ENCODE measurements at regions not wholly inside any gene's neighbourhood (a gene's known extent, or its start where the extent isn't known, plus 50 kb on each side); places are given as distances from the start of the nearest gene placed in this dataset.

DNA sequence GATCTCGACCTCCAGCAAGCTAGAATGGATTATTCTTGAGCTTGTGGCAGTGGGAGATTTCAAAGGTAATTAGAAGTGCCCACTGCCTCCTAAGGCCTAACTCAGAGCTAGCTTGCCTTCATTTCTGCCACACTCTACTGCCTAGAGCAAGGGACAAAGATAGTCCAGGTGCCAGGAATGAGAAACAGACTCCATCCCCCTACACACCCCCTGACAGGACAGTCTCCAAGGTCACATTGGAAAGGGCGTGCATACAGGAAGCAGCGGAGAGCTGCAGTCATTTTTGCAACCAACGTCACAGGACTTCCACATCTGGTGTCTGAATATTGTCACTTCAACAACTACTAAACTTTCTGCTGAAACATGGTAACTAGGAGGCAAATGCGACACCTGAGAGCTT lies 101.0 kb upstream of the SH3BP4 start:
- H3K27ac ChIP-seq, result no peak overlapping the region; a peak in 1 of 6 replicates
- DNase-seq (ENCODE audit: low read depth in 1 of 2, low spot score in 1 of 2) (no peak), ATAC-seq (no peak), FAIRE-seq (no peak)
- no peak overlapping the region for H3K4me2 ChIP-seq
- TF ChIP-seq RCOR1 (IDR thresholded peaks at IDR 0.05; ENCODE audit: low read depth, low read length) (no peak), EHMT2 (IDR thresholded peaks at IDR 0.05; ENCODE audit: low read depth) (no peak), POLR2AphosphoS2 (conservative IDR thresholded peaks at IDR 0.05; ENCODE audit: low read length) (no peak), CTCF (IDR thresholded peaks at IDR 0.05) (no peak)
- H3K9me3 ChIP-seq, result no peaks in the 10 kb centered on the region
- peaks cover 5% of the 10 kb centered on the region; the same call in 1 of the 3 replicates for H3K4me1 ChIP-seq
- no peak overlapping the region for H3K4me3 ChIP-seq
- CTCF ChIA-PET, result interaction anchor here (1.8 kb wide), 1 partner anchor 31 kb away, joined by 5 read pairs; no protein-coding TSS in a partner anchor
- POLR2A ChIA-PET, result no interaction called here
- WGBS (ENCODE audit: missing lambda C conversion rate), result 76% methylated on average over 5 of the region's 5 CpGs

DNA sequence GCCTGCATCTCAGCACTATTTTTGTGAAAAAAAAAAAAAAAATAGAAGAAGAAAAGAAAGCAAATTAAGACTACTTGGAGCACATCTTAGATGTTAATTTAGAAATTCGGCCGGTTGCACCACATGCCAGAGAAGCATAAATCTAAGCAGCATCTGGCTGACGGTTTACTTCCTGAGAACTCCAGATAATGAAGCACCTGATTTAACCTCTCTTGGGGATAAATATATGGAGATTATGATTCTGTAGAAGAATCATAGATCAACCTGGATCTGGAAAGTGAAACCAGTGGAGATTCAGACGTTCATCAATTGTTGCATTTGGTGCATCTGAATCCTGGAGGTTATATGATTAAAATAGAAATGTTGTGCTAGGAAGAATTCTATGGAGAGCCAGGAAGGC lies 102.1 kb upstream of the SH3BP4 start:
- no peak for DNase-seq (ENCODE audit: low read depth in 1 of 2, low spot score in 1 of 2)
- TF ChIP-seq RARB (CRISPR knock-in tag; IDR thresholded peaks at IDR 0.05), result no peak
- TF ChIP-seq NR3C1 (IDR thresholded peaks at IDR 0.05), result no peak
- no peak for TF ChIP-seq ELK1 (IDR thresholded peaks at IDR 0.05; ENCODE audit: low read depth, low read length)
- TF ChIP-seq TP53 (CRISPR knock-in tag; IDR thresholded peaks at IDR 0.05), result no peak
- TF ChIP-seq RFX5 (IDR thresholded peaks at IDR 0.05), result no peak
- H3K27ac ChIP-seq, result no peak overlapping the region

DNA sequence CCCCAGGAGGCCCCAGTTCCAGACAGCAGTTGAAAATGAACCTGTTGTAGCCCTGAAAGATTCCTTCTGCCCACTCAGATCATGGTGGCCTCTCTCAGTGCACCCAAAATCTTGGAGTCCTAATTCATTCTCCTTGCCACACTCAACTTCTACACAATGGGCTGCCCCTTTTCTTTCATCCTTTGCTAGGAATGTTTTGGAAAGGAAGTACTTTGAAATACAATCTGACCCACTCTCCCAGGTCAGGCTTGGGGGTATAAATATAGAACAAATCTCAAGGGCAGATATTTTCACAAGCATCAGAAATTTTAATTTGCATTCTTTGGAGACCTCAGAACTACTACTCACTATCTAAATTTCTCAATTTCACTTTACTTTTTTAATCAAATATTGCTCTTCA lies 103.2 kb upstream of the SH3BP4 start:
- CTCF ChIA-PET, result no interaction called here
- FAIRE-seq (no peak), ATAC-seq (no peak), DNase-seq (ENCODE audit: low read depth in 1 of 2, low spot score in 1 of 2) (no peak)
- Histone ChIP-seq H3K4me1 (peaks cover 11% of the 10 kb centered on the region), H3K27ac (peak overlapping the region in 1 of 2 experiments; percentile 17; a peak in 2 of 6 replicates), H3K4me3 (no peak overlapping the region), H3K4me2 (no peak overlapping the region), H3K9me3 (no peaks in the 10 kb centered on the region)
- no peak for TF ChIP-seq KDM1A (IDR thresholded peaks at IDR 0.05; ENCODE audit: low read depth)
- TF ChIP-seq ZNF302 (CRISPR knock-in tag; IDR thresholded peaks at IDR 0.05), result no peak
- no peak for TF ChIP-seq E2F6 (IDR thresholded peaks at IDR 0.05; ENCODE audit: borderline replicate concordance, low read depth)
- TF ChIP-seq ZC3H11A (IDR thresholded peaks at IDR 0.05), result no peak
- TF ChIP-seq RAD21 (conservative IDR thresholded peaks at IDR 0.05 in 1 of 2, IDR thresholded peaks at IDR 0.05 in 1 of 2), result no peak
- no peak for TF ChIP-seq USF2 (IDR thresholded peaks at IDR 0.05)
- TF ChIP-seq BCL3 (IDR thresholded peaks at IDR 0.05), result no peak
- TF ChIP-seq GATA3 (IDR thresholded peaks at IDR 0.05; ENCODE audit: borderline replicate concordance), result no peak
- no peak for TF ChIP-seq POLR2AphosphoS2 (conservative IDR thresholded peaks at IDR 0.05; ENCODE audit: low read length)
- no peak for TF ChIP-seq BHLHE40 (IDR thresholded peaks at IDR 0.05; ENCODE audit: low read depth, low read length)
- no peak for TF ChIP-seq EHMT2 (IDR thresholded peaks at IDR 0.05; ENCODE audit: low read depth)
- no peak for TF ChIP-seq HOXB5 (CRISPR knock-in tag; IDR thresholded peaks at IDR 0.05)
- TF ChIP-seq ELK1 (IDR thresholded peaks at IDR 0.05; ENCODE audit: low read depth, low read length), result no peak
- POLR2A ChIA-PET, result no interaction called here

More for the DNA sequence above, 102.1 kb upstream of the SH3BP4 start:
- 94% methylated on average over 4 of the region's 4 CpGs for WGBS (ENCODE audit: missing lambda C conversion rate)
- H3K4me3 ChIP-seq, result no peak overlapping the region
- no peak for FAIRE-seq
- ChIA-PET POLR2A (no interaction called here), CTCF (no interaction called here)
- H3K4me1 ChIP-seq, result peaks cover 8% of the 10 kb centered on the region; the same call in 1 of the 3 replicates
- H3K4me2 ChIP-seq, result no peak overlapping the region
- no peaks in the 10 kb centered on the region for H3K9me3 ChIP-seq
- no peak for ATAC-seq
